Liver (tissue), 8 donors: ENCODE measurements at regions not wholly inside any gene's neighbourhood (a gene's known extent, or its start where the extent isn't known, plus 50 kb on each side); places are given as distances from the start of the nearest gene placed in this dataset.
A peak's percentile ranks its signal among the peaks of the same experiment; 100 is the strongest.

ENCODE experiments used
- DNase-seq: peaks from one replicate; pipeline ENCODE4 v3.0.0-alpha.2; 2017; ENCODE audit warnings: low spot score
- H3K27ac ChIP-seq, 2 donors: one replicate each; pipeline ENCODE4 v1.7.0; 2013; ENCODE audit warnings: inconsistent platforms in 2 of 2, low read length in 2 of 2, control low read depth in 1 of 2, low read depth in 1 of 2, mild to moderate bottlenecking in 1 of 2
- H3K27me3 ChIP-seq, 4 donors: one replicate each; pipeline versions ENCODE4 v1.6.1 to v1.7.0; 2013; ENCODE audit warnings: low read length in 3 of 4, inconsistent platforms in 1 of 4, mild to moderate bottlenecking in 1 of 4, moderate library complexity in 1 of 4; ENCODE audit not compliant: control insufficient read depth in 4 of 4, insufficient read depth in 4 of 4
- H3K36me3 ChIP-seq, 4 donors: one replicate each; pipeline versions ENCODE4 v1.6.1 to v1.7.0; 2013; ENCODE audit warnings: low read length in 3 of 4, mild to moderate bottlenecking in 3 of 4, low read depth in 1 of 4, moderate library complexity in 1 of 4; ENCODE audit not compliant: control insufficient read depth in 4 of 4, insufficient read depth in 3 of 4
- H3K4me1 ChIP-seq, 4 donors: one replicate each; pipeline versions ENCODE4 v1.6.1 to v1.7.0; 2013; ENCODE audit warnings: low read length in 3 of 4, mild to moderate bottlenecking in 3 of 4, moderate library complexity in 1 of 4; ENCODE audit not compliant: control insufficient read depth in 4 of 4, insufficient read depth in 4 of 4
- H3K4me3 ChIP-seq, 3 donors: one replicate each; pipeline versions ENCODE4 v1.6.1 to v1.7.0; 2013; ENCODE audit warnings: low read length in 3 of 3, control low read depth in 1 of 3, low read depth in 1 of 3, mild to moderate bottlenecking in 1 of 3
- H3K9ac ChIP-seq, 2 donors: one replicate each; pipeline ENCODE4 v1.7.0; 2013; ENCODE audit warnings: low read length in 2 of 2, mild to moderate bottlenecking in 2 of 2, moderate library complexity in 2 of 2, control low read depth in 1 of 2, low read depth in 1 of 2
- H3K9me3 ChIP-seq, 4 donors: one replicate each; pipeline versions ENCODE4 v1.6.1 to v1.7.0; 2013; ENCODE audit warnings: low read length in 3 of 4; ENCODE audit not compliant: control insufficient read depth in 4 of 4
- EGR1 ChIP-seq, 2 donors: IDR thresholded peaks; 2 replicates each; pipeline ENCODE4 v1.6.1; 2016 to 2018; ENCODE audit warnings: antibody characterized with exemption in 2 of 2, low read depth in 2 of 2
- FOXA2 ChIP-seq: IDR thresholded peaks from 2 replicates; pipeline ENCODE4 v1.6.1; 2016; ENCODE audit warnings: antibody characterized with exemption
- GABPA ChIP-seq, 2 donors: IDR thresholded peaks in 1 of 2; conservative IDR thresholded peaks in 1 of 2; 2 replicates each; pipeline ENCODE4 v1.6.1; 2016; ENCODE audit warnings: antibody characterized with exemption in 2 of 2, mild to moderate bottlenecking in 1 of 2, moderate library complexity in 1 of 2
- HNF4A ChIP-seq, 2 donors: conservative IDR thresholded peaks; 2 replicates each; pipeline ENCODE4 v1.6.1; 2016; ENCODE audit warnings: antibody characterized with exemption in 2 of 2, mild to moderate bottlenecking in 2 of 2
- JUND ChIP-seq, 2 donors: IDR thresholded peaks; 2 replicates each; pipeline ENCODE4 v1.6.1; 2016; ENCODE audit warnings: antibody characterized with exemption in 2 of 2
- NR2F2 ChIP-seq: IDR thresholded peaks from 2 replicates; pipeline ENCODE4 v1.6.1; 2016; ENCODE audit warnings: antibody characterized with exemption
- RAD21 ChIP-seq, 2 donors: IDR thresholded peaks; 2 replicates each; pipeline ENCODE4 v1.6.1; 2016; ENCODE audit warnings: antibody characterized with exemption in 2 of 2, mild to moderate bottlenecking in 2 of 2
- RXRA ChIP-seq, 2 donors: IDR thresholded peaks; 2 replicates each; pipeline ENCODE4 v1.6.1; 2017 to 2018; ENCODE audit warnings: antibody characterized with exemption in 2 of 2, mild to moderate bottlenecking in 1 of 2
- SP1 ChIP-seq: IDR thresholded peaks from 2 replicates; pipeline ENCODE4 v1.6.1; 2018; ENCODE audit warnings: antibody characterized with exemption, mild to moderate bottlenecking
- TAF1 ChIP-seq: conservative IDR thresholded peaks from 2 replicates; pipeline ENCODE4 v1.6.1; 2016; ENCODE audit warnings: antibody characterized with exemption, mild to moderate bottlenecking
- YY1 ChIP-seq: IDR thresholded peaks from 2 replicates; pipeline ENCODE4 v1.6.1; 2016; ENCODE audit warnings: antibody characterized with exemption, mild to moderate bottlenecking
- WGBS: extraction: QIAGEN DNeasy Blood & Tissue Kit; methylation state at CpG from one replicate; pipeline ENCODE4 v1.1.7; 2013; 5-methylcytosine and 5-hydroxymethylcytosine counted together
- TF ChIP-seq, protein P1 (sequence below): fragments of 150-350 bp; IDR thresholded peaks from 2 replicates; pipeline ENCODE4 v1.5.1; 2017; ENCODE audit warnings: improper control_type of control experiment, low read depth, low read length; ENCODE audit not compliant: missing input control
- TF ChIP-seq, protein P2 (sequence below): IDR thresholded peaks from 2 replicates; pipeline ENCODE4 v1.6.1; 2016; ENCODE audit warnings: antibody characterized with exemption
- TF ChIP-seq, protein P3 (sequence below): IDR thresholded peaks from 2 replicates; pipeline ENCODE4 v1.6.1; 2016; ENCODE audit warnings: antibody characterized with exemption
- TF ChIP-seq, protein P4 (sequence below): IDR thresholded peaks from 2 replicates; pipeline ENCODE4 v1.6.1; 2016; ENCODE audit warnings: antibody characterized with exemption
- donor health status: healthy.
- donor health status: healthy.
- donor health status: healthy.
- donor health status: healthy.
- donor health status: healthy.

DNA sequence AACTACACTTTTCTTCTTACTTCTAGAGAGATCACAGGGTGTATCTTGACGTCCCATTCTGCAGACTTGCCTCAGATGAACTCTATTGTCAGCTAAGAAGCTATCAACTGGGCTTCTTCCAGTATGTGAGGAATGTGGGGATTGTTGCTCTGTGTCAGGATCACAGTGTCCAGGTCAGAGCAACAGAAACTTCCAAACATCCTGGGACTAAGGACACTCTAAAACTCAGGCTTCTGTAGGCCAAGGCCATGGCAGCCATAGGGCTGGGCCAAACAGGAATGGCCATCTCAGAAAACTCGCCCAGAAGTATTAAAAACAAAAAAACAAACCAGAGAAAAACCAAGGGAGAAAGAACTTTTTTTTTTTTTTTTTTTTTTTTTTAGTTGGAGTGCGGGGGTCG lies 210.0 kb upstream of the CLINT1 start:
- TF ChIP-seq, protein P1, sequence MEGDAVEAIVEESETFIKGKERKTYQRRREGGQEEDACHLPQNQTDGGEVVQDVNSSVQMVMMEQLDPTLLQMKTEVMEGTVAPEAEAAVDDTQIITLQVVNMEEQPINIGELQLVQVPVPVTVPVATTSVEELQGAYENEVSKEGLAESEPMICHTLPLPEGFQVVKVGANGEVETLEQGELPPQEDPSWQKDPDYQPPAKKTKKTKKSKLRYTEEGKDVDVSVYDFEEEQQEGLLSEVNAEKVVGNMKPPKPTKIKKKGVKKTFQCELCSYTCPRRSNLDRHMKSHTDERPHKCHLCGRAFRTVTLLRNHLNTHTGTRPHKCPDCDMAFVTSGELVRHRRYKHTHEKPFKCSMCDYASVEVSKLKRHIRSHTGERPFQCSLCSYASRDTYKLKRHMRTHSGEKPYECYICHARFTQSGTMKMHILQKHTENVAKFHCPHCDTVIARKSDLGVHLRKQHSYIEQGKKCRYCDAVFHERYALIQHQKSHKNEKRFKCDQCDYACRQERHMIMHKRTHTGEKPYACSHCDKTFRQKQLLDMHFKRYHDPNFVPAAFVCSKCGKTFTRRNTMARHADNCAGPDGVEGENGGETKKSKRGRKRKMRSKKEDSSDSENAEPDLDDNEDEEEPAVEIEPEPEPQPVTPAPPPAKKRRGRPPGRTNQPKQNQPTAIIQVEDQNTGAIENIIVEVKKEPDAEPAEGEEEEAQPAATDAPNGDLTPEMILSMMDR = no peak
- TF ChIP-seq HNF4A (conservative IDR thresholded peaks at IDR 0.05) = no peak
- no peak for TF ChIP-seq YY1
- TF ChIP-seq SP1 = no peak
- no peak for TF ChIP-seq JUND (IDR thresholded peaks at IDR 0.05)
- TF ChIP-seq, protein P2, sequence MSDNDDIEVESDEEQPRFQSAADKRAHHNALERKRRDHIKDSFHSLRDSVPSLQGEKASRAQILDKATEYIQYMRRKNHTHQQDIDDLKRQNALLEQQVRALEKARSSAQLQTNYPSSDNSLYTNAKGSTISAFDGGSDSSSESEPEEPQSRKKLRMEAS = no peak
- TF ChIP-seq, protein P3, sequence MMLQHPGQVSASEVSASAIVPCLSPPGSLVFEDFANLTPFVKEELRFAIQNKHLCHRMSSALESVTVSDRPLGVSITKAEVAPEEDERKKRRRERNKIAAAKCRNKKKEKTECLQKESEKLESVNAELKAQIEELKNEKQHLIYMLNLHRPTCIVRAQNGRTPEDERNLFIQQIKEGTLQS = no peak
- peak in 1 of 2 donors; percentile 8 for TF ChIP-seq RXRA (IDR thresholded peaks at IDR 0.05)
- Histone ChIP-seq H3K27me3 (no peaks in the 10 kb centered on the region), H3K27ac (no peak overlapping the region), H3K9ac (no peak overlapping the region), H3K36me3 (no peaks in the 10 kb centered on the region), H3K4me3 (no peak overlapping the region), H3K4me1 (peaks cover 0 to 9% (median 2%) of the 10 kb centered on the region in 4 donors), H3K9me3 (no peaks in the 10 kb centered on the region)
- 90% methylated on average over 4 of the region's 4 CpGs for WGBS
- DNase-seq = no peak

DNA sequence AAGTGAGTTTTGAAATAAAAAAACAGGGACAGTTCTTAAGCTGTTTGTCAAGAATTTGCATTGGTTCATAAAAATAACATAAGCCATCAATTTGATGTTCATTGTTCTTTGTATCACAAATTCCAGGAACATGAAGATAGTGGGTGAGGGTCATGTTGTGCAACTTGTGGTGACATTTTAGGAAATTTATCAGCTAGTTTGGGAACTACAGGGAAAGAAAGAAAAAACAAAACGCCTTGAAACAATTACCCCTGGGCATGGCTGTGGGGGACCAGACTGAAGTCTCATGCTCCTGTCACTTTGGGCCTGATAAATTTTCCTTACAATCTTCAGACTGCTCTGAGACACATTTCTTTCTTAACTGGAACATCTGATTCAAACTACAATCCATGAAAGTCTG lies 207.1 kb upstream of the CLINT1 start:
- H3K27ac ChIP-seq = no peak overlapping the region
- no peak overlapping the region for H3K4me3 ChIP-seq
- 9% methylated on average over 1 of the region's 1 CpG for WGBS

More for the DNA sequence above, 207.1 kb upstream of the CLINT1 start:
- Histone ChIP-seq H3K27me3 (no peaks in the 10 kb centered on the region), H3K36me3 (no peaks in the 10 kb centered on the region), H3K9me3 (no peaks in the 10 kb centered on the region), H3K4me1 (peaks cover 0 to 10% (median 2%) of the 10 kb centered on the region in 4 donors), H3K9ac (no peak overlapping the region)
- DNase-seq = no peak
- TF ChIP-seq YY1 (no peak), RXRA (IDR thresholded peaks at IDR 0.05) (no peak), HNF4A (conservative IDR thresholded peaks at IDR 0.05) (no peak), FOXA2 (no peak), JUND (IDR thresholded peaks at IDR 0.05) (no peak), GABPA (IDR thresholded peaks at IDR 0.05 in 1 of 2, conservative IDR thresholded peaks at IDR 0.05 in 1 of 2) (no peak), RAD21 (IDR thresholded peaks at IDR 0.05) (no peak), TAF1 (no peak), NR2F2 (no peak), EGR1 (IDR thresholded peaks at IDR 0.05; ENCODE audit: low read depth in 2 of 2) (no peak)
- TF ChIP-seq, protein P4, sequence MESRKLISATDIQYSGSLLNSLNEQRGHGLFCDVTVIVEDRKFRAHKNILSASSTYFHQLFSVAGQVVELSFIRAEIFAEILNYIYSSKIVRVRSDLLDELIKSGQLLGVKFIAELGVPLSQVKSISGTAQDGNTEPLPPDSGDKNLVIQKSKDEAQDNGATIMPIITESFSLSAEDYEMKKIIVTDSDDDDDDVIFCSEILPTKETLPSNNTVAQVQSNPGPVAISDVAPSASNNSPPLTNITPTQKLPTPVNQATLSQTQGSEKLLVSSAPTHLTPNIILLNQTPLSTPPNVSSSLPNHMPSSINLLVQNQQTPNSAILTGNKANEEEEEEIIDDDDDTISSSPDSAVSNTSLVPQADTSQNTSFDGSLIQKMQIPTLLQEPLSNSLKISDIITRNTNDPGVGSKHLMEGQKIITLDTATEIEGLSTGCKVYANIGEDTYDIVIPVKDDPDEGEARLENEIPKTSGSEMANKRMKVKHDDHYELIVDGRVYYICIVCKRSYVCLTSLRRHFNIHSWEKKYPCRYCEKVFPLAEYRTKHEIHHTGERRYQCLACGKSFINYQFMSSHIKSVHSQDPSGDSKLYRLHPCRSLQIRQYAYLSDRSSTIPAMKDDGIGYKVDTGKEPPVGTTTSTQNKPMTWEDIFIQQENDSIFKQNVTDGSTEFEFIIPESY = no peak
- TF ChIP-seq, protein P2 = no peak
- TF ChIP-seq, protein P3 = no peak
- TF ChIP-seq, protein P1 = no peak
